Retinal pigment epithelial cell (primary cell): ENCODE measurements at regions not wholly inside any gene's neighbourhood (a gene's known extent, or its start where the extent isn't known, plus 50 kb on each side); places are given as distances from the start of the nearest gene placed in this dataset.

Experiments used
- DNase-seq: peaks from one replicate; pipeline ENCODE4 v3.0.0-alpha.2; 2010; ENCODE audit warnings: low read depth
- H3K4me3 ChIP-seq: 2 replicates; pipeline ENCODE4 v1.5.1; 2011; ENCODE audit warnings: mild to moderate bottlenecking, low read length, control low read depth, moderate library complexity
- CTCF ChIP-seq: conservative IDR thresholded peaks from 2 replicates; pipeline ENCODE4 v1.5.1; 2011; ENCODE audit warnings: low read depth, low read length, control low read depth, inconsistent platforms

- no peak overlapping the region for H3K4me3 ChIP-seq
- no peak for TF ChIP-seq CTCF
- DNase-seq, result no peak
Measured at GRCh38 chr21:36247316-36248010, 72.5 kb upstream of the MORC3 start.

- no peak for TF ChIP-seq CTCF
Measured at GRCh38 chr21:36249576-36250422, 70.2 kb upstream of the MORC3 start.

GRCh38 chr21:36250423-36251075 is 69.4 kb upstream of the MORC3 start:
- H3K4me3 ChIP-seq, result no peak overlapping the region
- no peak for TF ChIP-seq CTCF

More at GRCh38 chr21:36249576-36250422, 70.2 kb upstream of the MORC3 start:
- DNase-seq, result no peak
- H3K4me3 ChIP-seq, result no peak overlapping the region

GRCh38 chr21:36254106-36254941 is 65.7 kb upstream of the MORC3 start:
- DNase-seq, result no peak
- no peak overlapping the region for H3K4me3 ChIP-seq
- no peak for TF ChIP-seq CTCF

More at GRCh38 chr21:36250423-36251075, 69.4 kb upstream of the MORC3 start:
- DNase-seq, result no peak

GRCh38 chr21:36255663-36256062 is 64.3 kb upstream of the MORC3 start:
- no peak for TF ChIP-seq CTCF
- DNase-seq, result no peak
- H3K4me3 ChIP-seq, result no peak overlapping the region

- no peak for DNase-seq
- no peak for TF ChIP-seq CTCF
- no peak overlapping the region for H3K4me3 ChIP-seq
Measured at GRCh38 chr21:36257657-36258056, 62.3 kb upstream of the MORC3 start.
